BE2C (cell line): ENCODE measurements at regions not wholly inside any gene's neighbourhood (a gene's known extent, or its start where the extent isn't known, plus 50 kb on each side); places are given as distances from the start of the nearest gene placed in this dataset.

Experiments used
- DNase-seq: peaks from one replicate; pipeline ENCODE4 v3.0.0-alpha.2; 2020
- H3K27me3 ChIP-seq: fragments of 250-450 bp; sonication (Bioruptor Pico); 2 replicates; pipeline ENCODE4 v1.5.1; 2020; ENCODE audit warnings: mild to moderate bottlenecking
- H3K36me3 ChIP-seq: fragments of 250-450 bp; sonication (Bioruptor Pico); 2 replicates; pipeline ENCODE4 v1.5.1; 2020; ENCODE audit warnings: mild to moderate bottlenecking
- H3K4me1 ChIP-seq: fragments of 250-450 bp; sonication (Bioruptor Pico); 2 replicates; pipeline ENCODE4 v1.5.1; 2020
- H3K4me3 ChIP-seq: 2 replicates; pipeline ENCODE4 v1.5.1; 2011; ENCODE audit warnings: low read depth, low read length
- H3K9me3 ChIP-seq: fragments of 250-450 bp; sonication (Bioruptor Pico); 2 replicates; pipeline ENCODE4 v1.5.1; 2020
- CTCF ChIP-seq: IDR thresholded peaks from 2 replicates; pipeline ENCODE4 v1.5.1; 2012; ENCODE audit warnings: mild to moderate bottlenecking, low read depth, low read length

GRCh38 chr14:100652744-100653143 lies 65.5 kb upstream of the BEGAIN start:
- DNase-seq: no peak
- H3K4me3 ChIP-seq: no peak overlapping the region
- no peak for TF ChIP-seq CTCF
- H3K27me3 ChIP-seq: no peaks in the 10 kb centered on the region
- H3K4me1 ChIP-seq: peaks cover 40% of the 10 kb centered on the region
- no peaks in the 10 kb centered on the region for H3K36me3 ChIP-seq
- H3K9me3 ChIP-seq: no peaks in the 10 kb centered on the region

GRCh38 chr14:100653409-100653808 lies 66.2 kb upstream of the BEGAIN start:
- H3K27me3 ChIP-seq: no peaks in the 10 kb centered on the region
- H3K4me3 ChIP-seq: no peak overlapping the region
- H3K9me3 ChIP-seq: no peaks in the 10 kb centered on the region
- peak; percentile 59 for TF ChIP-seq CTCF
- H3K36me3 ChIP-seq: no peaks in the 10 kb centered on the region
- no peak for DNase-seq
- H3K4me1 ChIP-seq: peaks cover 44% of the 10 kb centered on the region

- H3K36me3 ChIP-seq: no peaks in the 10 kb centered on the region
- no peak for TF ChIP-seq CTCF
- no peak overlapping the region for H3K4me3 ChIP-seq
- H3K27me3 ChIP-seq: no peaks in the 10 kb centered on the region
- no peaks in the 10 kb centered on the region for H3K9me3 ChIP-seq
- peaks cover 44% of the 10 kb centered on the region for H3K4me1 ChIP-seq
- no peak for DNase-seq
Observed at GRCh38 chr14:100654025-100654813, 67.0 kb upstream of the BEGAIN start.

- peak; percentile 56 for DNase-seq
- H3K4me1 ChIP-seq: peaks cover 45% of the 10 kb centered on the region
- no peaks in the 10 kb centered on the region for H3K27me3 ChIP-seq
- no peaks in the 10 kb centered on the region for H3K36me3 ChIP-seq
- peak; percentile 34 for TF ChIP-seq CTCF
- H3K4me3 ChIP-seq: no peak overlapping the region
- no peaks in the 10 kb centered on the region for H3K9me3 ChIP-seq
Observed at GRCh38 chr14:100654814-100655740, 67.9 kb upstream of the BEGAIN start.

GRCh38 chr14:100655741-100656085 lies 68.5 kb upstream of the BEGAIN start:
- DNase-seq: no peak
- Histone ChIP-seq H3K36me3 (no peaks in the 10 kb centered on the region), H3K27me3 (no peaks in the 10 kb centered on the region), H3K4me3 (no peak overlapping the region), H3K9me3 (no peaks in the 10 kb centered on the region), H3K4me1 (peaks cover 45% of the 10 kb centered on the region)
- no peak for TF ChIP-seq CTCF

GRCh38 chr14:100656996-100657395 lies 69.7 kb upstream of the DLK1 start:
- Histone ChIP-seq H3K36me3 (no peaks in the 10 kb centered on the region), H3K9me3 (no peaks in the 10 kb centered on the region), H3K4me1 (peaks cover 43% of the 10 kb centered on the region), H3K27me3 (no peaks in the 10 kb centered on the region), H3K4me3 (no peak overlapping the region)
- TF ChIP-seq CTCF: no peak
- no peak for DNase-seq
